ENCODE measurements at regions not wholly inside any gene's neighbourhood (a gene's known extent, or its start where the extent isn't known, plus 50 kb on each side); places are given as distances from the start of the nearest gene placed in this dataset.
"Not testable (repeated sequence)": the region's sequence is repeated elsewhere in the genome, so short reads cannot be mapped to it uniquely, and the experiment has no call there.

GRCh38 chr7:26978146-26978545 is 113.8 kb upstream of the SKAP2 start:
- TF ChIP-seq, protein P1, sequence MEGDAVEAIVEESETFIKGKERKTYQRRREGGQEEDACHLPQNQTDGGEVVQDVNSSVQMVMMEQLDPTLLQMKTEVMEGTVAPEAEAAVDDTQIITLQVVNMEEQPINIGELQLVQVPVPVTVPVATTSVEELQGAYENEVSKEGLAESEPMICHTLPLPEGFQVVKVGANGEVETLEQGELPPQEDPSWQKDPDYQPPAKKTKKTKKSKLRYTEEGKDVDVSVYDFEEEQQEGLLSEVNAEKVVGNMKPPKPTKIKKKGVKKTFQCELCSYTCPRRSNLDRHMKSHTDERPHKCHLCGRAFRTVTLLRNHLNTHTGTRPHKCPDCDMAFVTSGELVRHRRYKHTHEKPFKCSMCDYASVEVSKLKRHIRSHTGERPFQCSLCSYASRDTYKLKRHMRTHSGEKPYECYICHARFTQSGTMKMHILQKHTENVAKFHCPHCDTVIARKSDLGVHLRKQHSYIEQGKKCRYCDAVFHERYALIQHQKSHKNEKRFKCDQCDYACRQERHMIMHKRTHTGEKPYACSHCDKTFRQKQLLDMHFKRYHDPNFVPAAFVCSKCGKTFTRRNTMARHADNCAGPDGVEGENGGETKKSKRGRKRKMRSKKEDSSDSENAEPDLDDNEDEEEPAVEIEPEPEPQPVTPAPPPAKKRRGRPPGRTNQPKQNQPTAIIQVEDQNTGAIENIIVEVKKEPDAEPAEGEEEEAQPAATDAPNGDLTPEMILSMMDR (IDR thresholded peaks at IDR 0.05; ENCODE audit: poor library complexity, severe bottlenecking), result no peak
- H3K4me1 ChIP-seq (ENCODE audit: insufficient read depth, poor library complexity, severe bottlenecking), result no peaks in the 10 kb centered on the region
- no peaks in the 10 kb centered on the region for H3K9me3 ChIP-seq (ENCODE audit: severe bottlenecking)
- DNase-seq (ENCODE audit: low spot score) (no peak), ATAC-seq (ENCODE audit: low read depth) (no peak)
- no peaks in the 10 kb centered on the region for H3K27me3 ChIP-seq (ENCODE audit: insufficient read depth, poor library complexity, severe bottlenecking)
- no peak overlapping the region for H3K27ac ChIP-seq (ENCODE audit: poor library complexity, severe bottlenecking)
- no peak overlapping the region for H3K4me3 ChIP-seq (ENCODE audit: severe bottlenecking)
- no peaks in the 10 kb centered on the region for H3K36me3 ChIP-seq (ENCODE audit: low read depth)

- no peaks in the 10 kb centered on the region for H3K36me3 ChIP-seq (ENCODE audit: low read depth)
- ATAC-seq (ENCODE audit: low read depth), result no peak
- H3K9me3 ChIP-seq (ENCODE audit: severe bottlenecking), result peaks cover 7% of the 10 kb centered on the region
- DNase-seq (ENCODE audit: low spot score), result no peak
- H3K27me3 ChIP-seq (ENCODE audit: insufficient read depth, poor library complexity, severe bottlenecking), result no peaks in the 10 kb centered on the region
- no peak overlapping the region for H3K4me3 ChIP-seq (ENCODE audit: severe bottlenecking)
- TF ChIP-seq, protein P1 (IDR thresholded peaks at IDR 0.05; ENCODE audit: poor library complexity, severe bottlenecking), result no peak
- H3K27ac ChIP-seq (ENCODE audit: poor library complexity, severe bottlenecking), result no peak overlapping the region
- no peaks in the 10 kb centered on the region for H3K4me1 ChIP-seq (ENCODE audit: insufficient read depth, poor library complexity, severe bottlenecking)
Measured at GRCh38 chr7:26976840-26977239, 112.5 kb upstream of the SKAP2 start.

DNA sequence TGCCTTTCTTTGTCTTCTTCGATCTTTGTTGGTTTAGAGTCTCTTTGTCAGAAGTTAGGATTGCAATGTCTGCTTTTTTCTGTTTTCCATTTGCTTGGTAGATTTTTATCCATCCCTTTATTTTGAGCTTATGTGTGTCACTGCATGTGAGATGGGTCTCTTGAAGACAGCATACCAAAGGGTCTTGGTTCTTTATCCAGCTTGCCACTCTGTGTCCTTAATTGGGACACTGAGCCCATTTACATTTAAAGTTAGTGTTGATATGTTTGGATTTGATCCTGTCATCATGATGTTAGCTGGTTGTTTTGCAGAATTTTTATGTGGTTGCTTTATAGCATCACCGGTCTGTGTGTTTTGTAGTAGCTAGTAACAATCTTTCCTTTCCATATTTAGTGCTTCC is 107.5 kb upstream of the SKAP2 start:
- H3K9me3 ChIP-seq (ENCODE audit: severe bottlenecking); H3K27ac ChIP-seq (ENCODE audit: poor library complexity, severe bottlenecking); H3K36me3 ChIP-seq (ENCODE audit: low read depth); DNase-seq (ENCODE audit: low spot score); H3K4me1 ChIP-seq (ENCODE audit: insufficient read depth, poor library complexity, severe bottlenecking); H3K4me3 ChIP-seq (ENCODE audit: severe bottlenecking); H3K27me3 ChIP-seq (ENCODE audit: insufficient read depth, poor library complexity, severe bottlenecking); ATAC-seq (ENCODE audit: low read depth): not testable (repeated sequence)

DNA sequence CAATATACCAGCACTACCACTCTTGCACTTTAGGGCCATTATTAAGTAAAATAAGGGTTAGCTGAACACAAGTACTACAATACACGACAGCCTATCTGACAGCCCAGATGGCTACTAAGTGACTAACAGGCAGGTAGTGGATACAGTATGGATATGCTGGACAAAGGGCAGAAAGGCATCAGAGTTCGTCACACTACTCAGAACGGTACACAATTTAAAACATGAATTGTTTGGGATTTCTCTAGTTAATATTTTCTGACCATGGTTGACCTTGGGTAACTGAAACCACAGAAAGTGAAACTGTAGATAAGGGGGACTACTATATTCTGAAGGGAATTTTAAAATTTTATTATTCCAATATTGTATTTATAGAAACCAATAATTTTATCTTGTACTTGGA is 101.3 kb upstream of the SKAP2 start:
- no peaks in the 10 kb centered on the region for H3K9me3 ChIP-seq (ENCODE audit: severe bottlenecking)
- ATAC-seq (ENCODE audit: low read depth), result no peak
- no peak for DNase-seq (ENCODE audit: low spot score)
- H3K27ac ChIP-seq (ENCODE audit: poor library complexity, severe bottlenecking), result no peak overlapping the region
- H3K4me3 ChIP-seq (ENCODE audit: severe bottlenecking), result no peak overlapping the region
- TF ChIP-seq, protein P1 (IDR thresholded peaks at IDR 0.05; ENCODE audit: poor library complexity, severe bottlenecking), result no peak
- H3K36me3 ChIP-seq (ENCODE audit: low read depth), result no peaks in the 10 kb centered on the region
- no peaks in the 10 kb centered on the region for H3K27me3 ChIP-seq (ENCODE audit: insufficient read depth, poor library complexity, severe bottlenecking)
- no peaks in the 10 kb centered on the region for H3K4me1 ChIP-seq (ENCODE audit: insufficient read depth, poor library complexity, severe bottlenecking)

GRCh38 chr7:26964156-26964808 is 99.9 kb upstream of the SKAP2 start:
- no peak overlapping the region for H3K4me3 ChIP-seq (ENCODE audit: severe bottlenecking)
- no peaks in the 10 kb centered on the region for H3K9me3 ChIP-seq (ENCODE audit: severe bottlenecking)
- TF ChIP-seq, protein P1 (IDR thresholded peaks at IDR 0.05; ENCODE audit: poor library complexity, severe bottlenecking), result no peak
- H3K36me3 ChIP-seq (ENCODE audit: low read depth), result no peaks in the 10 kb centered on the region
- DNase-seq (ENCODE audit: low spot score) (no peak), ATAC-seq (ENCODE audit: low read depth) (no peak)
- H3K4me1 ChIP-seq (ENCODE audit: insufficient read depth, poor library complexity, severe bottlenecking), result peaks cover 3% of the 10 kb centered on the region
- H3K27me3 ChIP-seq (ENCODE audit: insufficient read depth, poor library complexity, severe bottlenecking), result no peaks in the 10 kb centered on the region
- H3K27ac ChIP-seq (ENCODE audit: poor library complexity, severe bottlenecking), result no peak overlapping the region

Measured in RWPE2 (cell line).